Urinary bladder (tissue), 4 donors: ENCODE measurements at regions not wholly inside any gene's neighbourhood (a gene's known extent, or its start where the extent isn't known, plus 50 kb on each side); places are given as distances from the start of the nearest gene placed in this dataset. TPM values are rescaled to one million over a fixed set of nuclear protein-coding genes. Genes with fewer than 3 reads are reported as not detected.

Source experiments
- DNase-seq: peaks from one replicate; pipeline ENCODE4 v3.0.0-alpha.2; 2015; ENCODE audit errors: extremely low spot score
- H3K27ac ChIP-seq: one replicate; pipeline ENCODE4 v1.5.1; 2013; ENCODE audit warnings: low read depth, mild to moderate bottlenecking, moderate library complexity
- H3K36me3 ChIP-seq: one replicate; pipeline ENCODE4 v1.6.1; 2013; ENCODE audit warnings: mild to moderate bottlenecking, moderate library complexity; ENCODE audit not compliant: insufficient read depth
- H3K4me1 ChIP-seq: one replicate; pipeline ENCODE4 v1.6.1; 2013; ENCODE audit warnings: mild to moderate bottlenecking, moderate library complexity; ENCODE audit not compliant: insufficient read depth
- H3K4me3 ChIP-seq: one replicate; pipeline ENCODE4 v1.5.1; 2013; ENCODE audit warnings: low read depth, low read length
- WGBS: extraction: QIAGEN DNeasy Blood & Tissue Kit; methylation state at CpG from one replicate; pipeline ENCODE4 v1.1.7; 2013; 5-methylcytosine and 5-hydroxymethylcytosine counted together
- small RNA-seq: library from RNA; depleted of rRNA; stranded (forward); fragments of <200 nt; gene quantifications from one replicate; pipeline ENCODE3, GENCODE V24; 2014
- donor health status: healthy with polysubstance abuse.
- donor health status: healthy.

GRCh38 chr9:23635276-23635675 lies 190.8 kb downstream of the ELAVL2 start:
- DNase-seq, result no peak
- WGBS, result 87% methylated on average over 2 of the region's 2 CpGs
- H3K4me1 ChIP-seq, result no peaks in the 10 kb centered on the region
- H3K4me3 ChIP-seq, result no peak overlapping the region
- no peak overlapping the region for H3K27ac ChIP-seq
- no peaks in the 10 kb centered on the region for H3K36me3 ChIP-seq

- Histone ChIP-seq H3K4me3 (no peak overlapping the region), H3K4me1 (no peaks in the 10 kb centered on the region), H3K27ac (no peak overlapping the region), H3K36me3 (no peaks in the 10 kb centered on the region)
- DNase-seq, result no peak
- WGBS, result 67% methylated on average over 2 of the region's 2 CpGs
These were observed 189.8 kb downstream of the ELAVL2 start for GRCh38 chr9:23636199-23636598.

GRCh38 chr9:23638011-23638410 lies 188.0 kb downstream of the ELAVL2 start:
- DNase-seq, result no peak
- Histone ChIP-seq H3K4me3 (no peak overlapping the region), H3K36me3 (no peaks in the 10 kb centered on the region), H3K27ac (no peak overlapping the region), H3K4me1 (no peaks in the 10 kb centered on the region)
- WGBS, result 84% methylated on average over 3 of the region's 3 CpGs

GRCh38 chr9:23638837-23639426 lies 187.1 kb downstream of the ELAVL2 start:
- no peaks in the 10 kb centered on the region for H3K4me1 ChIP-seq
- 88% methylated on average over 4 of the region's 4 CpGs for WGBS
- H3K36me3 ChIP-seq, result no peaks in the 10 kb centered on the region
- no peak overlapping the region for H3K4me3 ChIP-seq
- DNase-seq, result no peak
- no peak overlapping the region for H3K27ac ChIP-seq

Small RNA genes lying in the stretch of these regions (small RNA-seq; reads per million reads assigned to genes)
- gene SUMO2P2, result not detected
